Hepatocyte (in vitro differentiated cells): ENCODE measurements at regions not wholly inside any gene's neighbourhood (a gene's known extent, or its start where the extent isn't known, plus 50 kb on each side); places are given as distances from the start of the nearest gene placed in this dataset.

Experiments
- CTCF ChIP-seq: fragments of 200-600 bp; sonication (generic); IDR thresholded peaks from 2 replicates; pipeline ENCODE4 v1.5.1; 2016; ENCODE audit warnings: antibody characterized with exemption, mild to moderate bottlenecking; ENCODE audit not compliant: poor library complexity
- EZH2phosphoT487 ChIP-seq: fragments of 200-600 bp; sonication (generic); IDR thresholded peaks from one replicate; pipeline ENCODE4 v1.6.1; 2018; ENCODE audit warnings: antibody characterized with exemption, mild to moderate bottlenecking, low read depth, moderate library complexity; ENCODE audit not compliant: unreplicated experiment, severe bottlenecking

- no peak for TF ChIP-seq CTCF
- no peak for TF ChIP-seq EZH2phosphoT487
Measured at GRCh38 chr2:147636886-147637285, 207.9 kb upstream of the ACVR2A start.
